Cerebellar nuclear complex (tissue), 1 donor: ENCODE measurements at regions not wholly inside any gene's neighbourhood (a gene's known extent, or its start where the extent isn't known, plus 50 kb on each side); places are given as distances from the start of the nearest gene placed in this dataset.
"Not testable (repeated sequence)": the region's sequence is repeated elsewhere in the genome, so short reads cannot be mapped to it uniquely, and the experiment has no call there.

Experiments used
- DNase-seq, 2 experiments: peaks; one replicate each; lab custom pipeline; 2025; lab: John Stamatoyannopoulos, UW

GRCh38 chr1:91098299-91098906 is 76.6 kb upstream of the ZNF644 start:
- no peak for DNase-seq

GRCh38 chr1:91095321-91095720 is 73.5 kb upstream of the ZNF644 start:
- DNase-seq = not testable (repeated sequence)

- no peak for DNase-seq
Measured at GRCh38 chr1:91092503-91092902, 70.7 kb upstream of the ZNF644 start.

GRCh38 chr1:91091812-91092211 is 70.0 kb upstream of the ZNF644 start:
- DNase-seq = no peak

GRCh38 chr1:91080650-91081049 is 58.8 kb upstream of the ZNF644 start:
- DNase-seq = no peak

- DNase-seq = no peak
Measured at GRCh38 chr1:91078859-91079258, 57.0 kb upstream of the ZNF644 start.

GRCh38 chr1:91076834-91077233 is 55.0 kb upstream of the ZNF644 start:
- no peak for DNase-seq

- DNase-seq = no peak
Measured at GRCh38 chr1:91075233-91076135, 53.6 kb upstream of the ZNF644 start.

- no peak for DNase-seq
Measured at GRCh38 chr1:91073299-91073698, 51.5 kb upstream of the ZNF644 start.

- DNase-seq = no peak
Measured at GRCh38 chr1:91071838-91072237, 50.0 kb upstream of the ZNF644 start.
